Neutrophil (primary cell): ENCODE measurements at regions not wholly inside any gene's neighbourhood (a gene's known extent, or its start where the extent isn't known, plus 50 kb on each side); places are given as distances from the start of the nearest gene placed in this dataset.

ENCODE experiments used
- H3K27ac ChIP-seq: fragments of 200-600 bp; sonication (generic); 2 replicates; pipeline ENCODE4 v1.5.1; 2016; ENCODE audit warnings: mild to moderate bottlenecking, moderate library complexity
- H3K27me3 ChIP-seq: fragments of 200-600 bp; sonication (generic); 2 replicates; pipeline ENCODE4 v1.6.0; 2016; ENCODE audit warnings: mild to moderate bottlenecking
- H3K36me3 ChIP-seq: fragments of 200-600 bp; sonication (generic); 2 replicates; pipeline ENCODE4 v1.5.1; 2017
- H3K4me1 ChIP-seq, 2 experiments: fragments of 200-600 bp in 1 of 2; sonication (generic) in 1 of 2; 1 replicate in 1 of 2; 2 replicates in 1 of 2; pipeline versions ENCODE4 v1.5.1 to v1.6.1; 2013 to 2016; ENCODE audit warnings: low read depth in 1 of 2, low read length in 1 of 2, mild to moderate bottlenecking in 1 of 2, moderate library complexity in 1 of 2; ENCODE audit not compliant: control insufficient read depth in 1 of 2, insufficient read depth in 1 of 2
- H3K4me3 ChIP-seq, 2 experiments: fragments of 200-600 bp in 1 of 2; sonication (generic) in 1 of 2; 1 replicate in 1 of 2; 2 replicates in 1 of 2; pipeline ENCODE4 v1.5.1; 2013 to 2016; ENCODE audit warnings: low read depth in 1 of 2, low read length in 1 of 2, mild to moderate bottlenecking in 1 of 2, moderate library complexity in 1 of 2
- H3K9me3 ChIP-seq: fragments of 200-600 bp; sonication (generic); 2 replicates; pipeline ENCODE4 v1.5.1; 2016
- TF ChIP-seq, protein P1 (sequence below): fragments of 200-600 bp; sonication (generic); IDR thresholded peaks from 2 replicates; pipeline ENCODE4 v1.5.1; 2016; ENCODE audit warnings: antibody characterized with exemption

DNA sequence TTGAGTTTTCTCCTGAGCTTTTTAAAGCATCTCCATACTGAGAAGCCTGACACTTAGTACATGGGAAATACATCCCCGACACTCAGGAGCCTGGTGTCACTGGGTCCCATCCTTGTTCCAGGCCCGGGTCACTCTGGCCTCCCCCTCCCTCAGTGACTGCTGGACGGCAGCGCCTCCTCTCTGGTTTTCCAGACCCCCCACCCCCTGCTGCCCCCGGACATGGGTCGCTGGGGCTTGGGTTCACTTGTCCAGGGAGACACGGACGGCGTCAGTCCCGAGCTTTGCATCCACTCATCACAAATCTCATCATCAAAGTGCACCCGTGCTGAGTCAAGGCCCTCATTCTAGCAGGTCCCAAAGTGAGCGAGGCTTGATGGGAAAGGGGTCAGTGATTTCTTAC lies 243.0 kb downstream of the IRX2 start:
- Histone ChIP-seq H3K36me3 (no peaks in the 10 kb centered on the region), H3K27me3 (no peaks in the 10 kb centered on the region), H3K9me3 (no peaks in the 10 kb centered on the region), H3K4me3 (no peak overlapping the region), H3K27ac (no peak overlapping the region), H3K4me1 (no peaks in the 10 kb centered on the region)
- TF ChIP-seq, protein P1, sequence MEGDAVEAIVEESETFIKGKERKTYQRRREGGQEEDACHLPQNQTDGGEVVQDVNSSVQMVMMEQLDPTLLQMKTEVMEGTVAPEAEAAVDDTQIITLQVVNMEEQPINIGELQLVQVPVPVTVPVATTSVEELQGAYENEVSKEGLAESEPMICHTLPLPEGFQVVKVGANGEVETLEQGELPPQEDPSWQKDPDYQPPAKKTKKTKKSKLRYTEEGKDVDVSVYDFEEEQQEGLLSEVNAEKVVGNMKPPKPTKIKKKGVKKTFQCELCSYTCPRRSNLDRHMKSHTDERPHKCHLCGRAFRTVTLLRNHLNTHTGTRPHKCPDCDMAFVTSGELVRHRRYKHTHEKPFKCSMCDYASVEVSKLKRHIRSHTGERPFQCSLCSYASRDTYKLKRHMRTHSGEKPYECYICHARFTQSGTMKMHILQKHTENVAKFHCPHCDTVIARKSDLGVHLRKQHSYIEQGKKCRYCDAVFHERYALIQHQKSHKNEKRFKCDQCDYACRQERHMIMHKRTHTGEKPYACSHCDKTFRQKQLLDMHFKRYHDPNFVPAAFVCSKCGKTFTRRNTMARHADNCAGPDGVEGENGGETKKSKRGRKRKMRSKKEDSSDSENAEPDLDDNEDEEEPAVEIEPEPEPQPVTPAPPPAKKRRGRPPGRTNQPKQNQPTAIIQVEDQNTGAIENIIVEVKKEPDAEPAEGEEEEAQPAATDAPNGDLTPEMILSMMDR = no peak

DNA sequence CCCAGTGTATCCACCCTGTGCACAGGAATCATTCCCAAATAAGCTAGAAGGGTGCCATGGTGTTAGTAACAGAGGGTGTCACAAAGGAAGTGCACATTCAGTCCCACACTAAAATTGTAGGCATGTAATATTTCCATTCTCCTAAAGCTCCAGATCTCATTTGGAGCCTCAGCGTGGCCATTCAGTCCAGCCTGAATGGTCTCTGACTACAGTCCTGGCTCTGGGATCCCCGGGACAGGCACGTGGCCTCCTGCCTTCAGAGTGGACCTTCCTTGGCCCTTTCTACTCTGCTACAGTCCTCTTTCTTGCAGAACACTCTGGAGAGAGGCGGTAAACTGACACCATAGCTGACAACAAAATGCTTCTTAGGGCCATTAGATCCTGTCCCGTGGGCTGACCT lies 243.9 kb downstream of the IRX2 start:
- Histone ChIP-seq H3K4me1 (no peaks in the 10 kb centered on the region), H3K36me3 (no peaks in the 10 kb centered on the region)
- TF ChIP-seq, protein P1 = no peak

DNA sequence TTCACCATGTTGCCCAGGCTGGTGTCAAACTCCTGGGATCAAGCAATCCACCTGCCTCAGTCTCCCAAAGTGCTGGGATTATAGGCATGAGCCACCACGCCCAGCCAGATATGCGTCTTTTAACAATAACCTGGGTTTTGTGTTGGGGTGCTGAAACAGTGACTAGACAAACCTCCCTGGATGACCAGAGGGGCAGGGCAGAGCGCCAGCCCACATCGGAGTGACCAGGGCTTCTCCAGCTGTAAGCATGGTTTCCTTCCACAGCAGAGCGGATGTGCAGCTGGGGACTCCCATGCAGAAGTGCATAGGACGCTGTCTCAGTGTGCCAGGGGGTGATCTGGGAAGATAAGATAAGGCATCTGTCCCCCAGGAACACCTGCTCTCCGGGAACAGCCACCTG lies 244.9 kb downstream of the IRX2 start:
- no peak overlapping the region for H3K27ac ChIP-seq
- no peak overlapping the region for H3K4me3 ChIP-seq
- TF ChIP-seq, protein P1 = no peak
- H3K27me3 ChIP-seq = no peaks in the 10 kb centered on the region
- no peaks in the 10 kb centered on the region for H3K4me1 ChIP-seq
- no peaks in the 10 kb centered on the region for H3K9me3 ChIP-seq
- H3K36me3 ChIP-seq = no peaks in the 10 kb centered on the region

More for the DNA sequence above, 243.9 kb downstream of the IRX2 start:
- Histone ChIP-seq H3K9me3 (no peaks in the 10 kb centered on the region), H3K4me3 (no peak overlapping the region), H3K27me3 (no peaks in the 10 kb centered on the region), H3K27ac (no peak overlapping the region)

DNA sequence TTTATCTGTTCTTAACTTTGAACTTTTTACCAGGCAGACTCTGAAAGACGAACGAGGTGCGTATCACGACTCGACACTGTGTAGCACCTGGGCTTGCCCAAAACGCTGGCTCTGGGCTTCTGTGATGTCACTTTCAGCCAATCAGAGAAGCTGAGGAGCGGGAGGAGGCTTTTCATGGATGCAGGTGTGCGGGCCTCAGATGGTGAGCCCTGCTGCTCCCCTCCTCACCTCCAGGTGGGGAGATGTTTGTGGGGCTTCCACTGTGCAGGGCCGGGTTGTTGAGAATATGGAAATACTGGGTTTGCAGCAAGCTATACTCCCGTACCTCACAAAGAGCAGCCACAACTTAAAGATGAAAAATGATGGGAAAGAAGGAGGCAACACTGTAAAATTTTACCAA lies 246.3 kb downstream of the IRX2 start:
- Histone ChIP-seq H3K9me3 (no peaks in the 10 kb centered on the region), H3K36me3 (no peaks in the 10 kb centered on the region), H3K27me3 (no peaks in the 10 kb centered on the region), H3K27ac (no peak overlapping the region), H3K4me1 (no peaks in the 10 kb centered on the region), H3K4me3 (no peak overlapping the region)
- TF ChIP-seq, protein P1 = no peak

DNA sequence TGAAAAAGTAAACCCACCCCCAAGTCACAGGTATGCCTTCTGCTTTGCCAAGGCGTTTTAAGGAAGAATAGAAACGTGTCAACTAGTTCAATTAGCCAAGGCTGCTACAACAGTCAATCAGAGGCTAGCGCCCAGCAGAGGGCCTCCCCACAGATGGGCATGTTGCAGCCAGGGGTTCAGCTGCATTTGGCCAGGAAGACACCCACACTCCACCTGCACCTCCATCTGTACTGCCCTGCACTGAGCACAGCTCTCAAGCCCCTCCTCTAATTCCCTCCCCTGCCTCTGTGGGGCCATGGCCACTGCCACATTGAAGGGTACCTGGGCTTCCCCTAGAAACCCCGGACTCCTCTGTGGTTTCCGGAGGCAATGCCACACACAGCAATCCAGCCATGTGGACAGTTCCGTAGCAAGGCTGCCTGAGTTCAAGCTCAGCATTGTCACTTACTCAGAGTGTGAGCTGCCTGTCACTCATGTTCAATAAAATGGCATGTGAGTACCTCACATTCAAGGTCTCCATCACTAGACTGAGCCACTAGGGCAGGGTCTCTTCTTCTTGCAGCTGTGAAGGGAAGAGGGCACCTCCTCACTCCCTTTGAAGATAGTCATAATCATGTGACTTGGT lies 248.4 kb downstream of the IRX2 start:
- Histone ChIP-seq H3K4me1 (no peaks in the 10 kb centered on the region), H3K27ac (no peak overlapping the region), H3K4me3 (no peak overlapping the region), H3K36me3 (no peaks in the 10 kb centered on the region), H3K27me3 (no peaks in the 10 kb centered on the region), H3K9me3 (no peaks in the 10 kb centered on the region)
- TF ChIP-seq, protein P1 = no peak
